ENCODE measurements at regions not wholly inside any gene's neighbourhood (a gene's known extent, or its start where the extent isn't known, plus 50 kb on each side); places are given as distances from the start of the nearest gene placed in this dataset.

DNA sequence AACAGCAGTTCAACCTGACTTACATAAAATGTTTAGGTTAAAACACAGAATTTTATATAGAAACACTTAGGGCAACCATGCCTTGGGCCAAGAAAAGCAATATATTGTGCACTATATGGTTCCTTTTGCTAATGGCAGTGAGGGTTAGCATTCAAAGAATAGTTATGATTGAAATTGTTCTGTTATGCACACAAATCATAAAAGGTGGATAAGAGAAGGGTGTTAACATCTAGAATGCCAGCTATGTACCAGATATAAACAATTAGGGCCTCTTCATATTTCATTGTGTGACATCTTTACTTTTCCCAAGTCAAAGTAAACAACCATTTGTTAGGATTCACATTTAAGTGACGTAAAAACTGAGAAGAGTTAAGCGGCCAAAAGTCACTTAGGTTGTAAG, 308.0 kb upstream of the B3GALT2 start:
- FAIRE-seq (no peak), DNase-seq (ENCODE audit: low spot score) (no peak)

DNA sequence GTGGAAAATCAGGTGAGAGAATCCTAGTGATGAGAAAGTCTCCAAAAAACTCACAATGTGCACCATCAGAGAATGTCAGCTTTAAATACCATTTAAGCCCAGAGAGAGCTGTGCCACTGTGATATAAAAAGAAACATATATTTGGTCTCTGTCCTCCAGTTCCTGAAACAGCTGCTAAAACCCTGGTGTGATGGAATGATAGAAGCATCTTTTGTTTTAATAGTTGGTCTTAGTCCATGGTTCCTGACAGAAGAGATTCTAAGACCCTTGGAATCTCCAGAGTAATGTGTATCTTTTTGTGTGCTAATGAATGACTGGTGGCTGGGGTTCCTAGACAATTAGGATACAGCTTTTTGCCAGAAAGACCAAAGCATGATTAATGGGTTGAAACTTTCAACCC, 302.8 kb upstream of the B3GALT2 start:
- no peak for FAIRE-seq

DNA sequence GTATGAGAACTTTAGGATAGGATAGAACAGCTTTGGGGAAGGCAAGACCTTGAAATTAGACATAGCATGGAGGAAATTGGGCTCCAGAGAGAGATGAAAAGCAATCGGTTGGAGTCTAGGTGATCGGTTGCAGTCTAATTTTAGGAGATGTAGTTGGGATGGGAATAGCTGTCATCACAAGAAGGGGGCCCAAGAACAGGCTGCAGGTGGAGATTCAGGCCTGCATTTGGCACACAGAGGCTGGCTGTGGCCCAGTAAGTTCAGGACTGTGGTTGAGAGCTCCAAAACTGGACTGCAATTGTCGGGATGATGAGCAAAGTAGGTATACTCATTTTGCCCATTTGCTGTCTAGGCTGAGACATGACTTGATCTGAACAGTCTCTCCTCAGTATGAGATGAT, 301.3 kb upstream of the B3GALT2 start:
- FAIRE-seq: no peak
- no peak for DNase-seq (ENCODE audit: low spot score)

More for the DNA sequence above, 302.8 kb upstream of the B3GALT2 start:
- no peak for DNase-seq (ENCODE audit: low spot score)

DNA sequence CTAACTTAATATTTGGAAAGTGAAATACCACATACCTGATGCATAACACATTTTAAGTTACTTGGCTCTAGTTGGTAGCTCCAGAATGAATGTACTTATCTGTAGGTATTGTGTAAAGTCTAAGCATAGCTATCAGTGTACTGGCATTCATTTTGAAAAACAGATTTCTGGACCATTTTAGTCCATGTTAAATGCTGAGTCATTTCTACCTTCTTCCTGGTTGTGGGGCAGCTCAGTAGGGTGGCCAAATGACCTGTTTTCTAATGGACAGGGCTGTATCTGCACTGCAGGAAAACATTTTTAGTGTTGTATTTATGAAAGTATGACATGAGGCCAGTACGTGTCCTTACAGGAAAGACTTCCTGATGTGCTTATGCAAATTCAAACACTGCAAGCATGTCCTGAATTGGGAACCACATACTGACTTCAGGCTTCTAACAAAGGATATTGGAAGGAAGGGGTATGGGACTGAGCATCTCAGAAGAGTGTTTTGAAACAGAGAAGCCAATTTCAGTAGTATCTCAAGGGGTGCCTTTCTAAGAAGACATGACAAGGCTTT, 300.3 kb upstream of the B3GALT2 start:
- FAIRE-seq (no peak), DNase-seq (ENCODE audit: low spot score) (no peak)

DNA sequence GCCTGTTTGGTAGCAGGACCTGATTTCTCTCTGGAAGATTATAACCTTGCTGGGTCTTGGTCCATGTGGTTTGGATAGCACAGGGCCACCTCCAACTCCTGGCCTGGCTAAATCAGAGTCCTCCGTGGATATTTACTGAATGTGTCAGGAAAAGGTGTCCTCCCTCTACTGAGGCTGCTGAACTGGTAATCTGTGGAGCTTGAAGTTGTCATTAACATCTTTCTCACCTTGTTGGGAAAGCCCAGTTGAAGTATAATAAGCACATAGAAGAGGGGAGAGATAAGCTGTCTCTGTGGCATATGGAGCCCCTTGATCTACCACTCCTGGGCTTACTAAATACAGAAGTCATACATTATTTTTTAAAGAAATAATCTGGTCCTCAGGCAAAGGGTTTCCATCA, 294.3 kb upstream of the B3GALT2 start:
- FAIRE-seq: no peak
- no peak for DNase-seq (ENCODE audit: low spot score)

DNA sequence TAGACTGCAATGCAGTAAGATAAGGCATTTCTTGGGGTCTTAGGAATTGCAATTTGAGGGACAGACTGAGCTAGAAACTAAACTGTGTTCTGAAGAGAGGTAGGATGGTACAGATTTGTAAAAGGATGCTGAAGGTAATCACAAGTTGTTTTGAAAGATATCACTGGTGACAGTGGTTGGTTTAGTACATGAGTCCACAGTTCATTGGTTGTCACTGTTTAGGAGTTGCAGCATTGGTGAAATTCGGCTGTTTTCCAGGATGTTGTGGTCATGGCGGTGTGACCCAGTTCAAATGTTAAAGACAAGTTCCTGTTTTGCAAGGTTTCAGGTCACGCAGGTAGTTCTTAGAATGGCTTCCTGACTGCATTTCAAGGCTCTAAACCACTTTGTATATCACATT, 292.8 kb upstream of the B3GALT2 start:
- no peak for DNase-seq (ENCODE audit: low spot score)
- no peak for FAIRE-seq

DNA sequence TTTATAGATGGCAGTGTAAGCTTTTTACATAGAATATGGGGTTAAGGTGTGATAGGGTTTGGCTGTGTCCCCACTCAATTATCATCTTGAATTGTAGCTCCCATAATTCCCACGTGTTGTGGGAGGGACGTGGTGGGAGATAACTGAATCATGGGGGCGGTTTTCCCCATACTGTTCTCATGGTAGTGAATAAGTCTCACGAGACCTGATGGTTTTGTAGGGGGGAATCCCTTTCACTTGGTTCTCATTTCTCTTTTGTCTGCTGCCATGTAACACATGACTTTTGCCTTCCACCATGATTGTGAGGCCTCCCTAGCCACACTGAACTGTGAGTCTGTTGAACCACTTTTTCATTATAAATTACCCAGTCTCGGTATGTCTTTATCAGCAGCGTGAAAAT, 290.3 kb upstream of the B3GALT2 start:
- DNase-seq (ENCODE audit: low spot score) (no peak), FAIRE-seq (no peak)

DNA sequence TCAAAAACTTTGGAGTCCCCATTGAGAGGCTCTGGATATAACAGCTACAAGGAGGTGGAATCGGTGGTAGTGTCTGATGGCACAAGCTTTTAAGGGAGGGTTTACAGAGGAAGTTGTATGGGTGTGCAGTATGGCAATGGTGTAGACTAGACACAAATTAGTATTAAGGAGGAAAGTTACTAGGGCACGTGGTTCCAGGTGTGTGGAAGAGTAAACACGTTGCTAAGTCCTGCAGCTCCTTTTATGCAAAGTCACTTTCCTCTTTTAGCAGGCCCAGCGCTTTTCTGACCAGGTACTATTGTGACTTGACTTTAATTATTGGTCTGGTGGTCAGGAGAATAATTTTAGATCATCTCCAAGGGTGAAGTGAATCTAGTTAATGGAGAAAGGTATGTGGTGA, 287.5 kb upstream of the B3GALT2 start:
- no peak for FAIRE-seq
- DNase-seq (ENCODE audit: low spot score): no peak

DNA sequence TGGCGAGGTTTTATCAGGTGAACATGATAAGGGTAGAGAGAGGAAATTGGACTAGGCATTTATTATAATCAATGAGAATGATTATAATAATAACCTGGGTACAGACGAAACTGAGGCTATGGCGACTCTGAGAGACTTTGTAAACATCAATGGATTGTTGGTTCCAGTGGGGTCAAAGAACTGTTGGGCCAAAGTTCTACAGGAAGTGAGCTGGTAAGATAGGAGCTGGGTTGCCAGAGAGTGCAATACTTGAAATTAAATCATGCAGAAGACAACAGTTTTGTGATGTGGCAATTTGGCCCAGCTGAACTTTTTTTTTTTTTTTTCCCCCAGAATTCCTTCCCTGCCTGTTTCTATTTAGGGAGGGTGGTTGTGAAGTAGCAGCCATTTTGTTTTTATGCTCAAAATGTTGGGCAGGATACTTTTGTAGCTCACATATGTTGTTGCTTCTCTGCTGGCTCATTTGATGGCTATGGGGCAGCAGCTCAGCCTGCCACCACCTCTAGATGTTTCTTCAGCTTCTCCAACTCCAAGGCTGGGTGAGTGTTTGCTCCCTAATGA, 286.5 kb upstream of the B3GALT2 start:
- DNase-seq (ENCODE audit: low spot score): no peak
- no peak for FAIRE-seq

DNA sequence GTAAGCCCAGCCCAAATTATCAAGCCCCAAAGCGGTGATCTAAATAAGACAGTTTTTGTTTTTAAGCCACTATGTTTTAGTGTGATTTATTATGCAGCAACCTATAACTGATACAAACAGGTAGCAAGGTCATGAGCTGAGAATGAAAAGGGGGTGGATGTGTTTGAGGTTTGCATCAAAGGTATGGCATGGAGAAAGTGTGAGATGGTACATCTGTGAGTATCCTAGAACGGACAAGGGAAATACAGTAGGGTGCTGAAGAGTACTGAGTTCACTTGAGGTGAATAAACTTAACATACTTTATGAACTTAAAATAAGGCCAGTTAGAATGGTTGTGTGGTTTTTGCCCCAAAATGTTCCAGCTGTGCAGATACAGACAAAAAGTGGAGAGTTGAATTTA, 286.0 kb upstream of the B3GALT2 start:
- no peak for FAIRE-seq

DNA sequence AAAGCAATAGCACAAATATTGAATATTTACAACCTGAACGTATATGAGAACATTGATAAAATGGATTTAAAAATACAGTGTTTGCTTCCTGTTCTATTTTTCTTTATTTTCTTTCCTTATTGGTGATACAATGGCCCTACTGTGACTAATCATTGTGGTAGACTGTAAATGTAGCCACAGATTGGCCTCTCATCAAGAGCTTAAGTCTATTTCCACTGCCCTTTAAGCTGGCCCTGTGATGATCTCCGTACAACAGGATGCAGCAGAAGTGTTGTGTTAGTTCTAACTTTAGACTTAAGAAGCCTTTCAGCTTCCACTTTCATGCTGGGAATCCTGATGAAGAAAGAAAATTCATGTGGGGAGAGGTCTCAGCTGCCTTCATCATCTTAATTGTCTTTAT, 285.6 kb upstream of the B3GALT2 start:
- no peak for DNase-seq (ENCODE audit: low spot score)

More for the DNA sequence above, 286.0 kb upstream of the B3GALT2 start:
- no peak for DNase-seq (ENCODE audit: low spot score)

DNA sequence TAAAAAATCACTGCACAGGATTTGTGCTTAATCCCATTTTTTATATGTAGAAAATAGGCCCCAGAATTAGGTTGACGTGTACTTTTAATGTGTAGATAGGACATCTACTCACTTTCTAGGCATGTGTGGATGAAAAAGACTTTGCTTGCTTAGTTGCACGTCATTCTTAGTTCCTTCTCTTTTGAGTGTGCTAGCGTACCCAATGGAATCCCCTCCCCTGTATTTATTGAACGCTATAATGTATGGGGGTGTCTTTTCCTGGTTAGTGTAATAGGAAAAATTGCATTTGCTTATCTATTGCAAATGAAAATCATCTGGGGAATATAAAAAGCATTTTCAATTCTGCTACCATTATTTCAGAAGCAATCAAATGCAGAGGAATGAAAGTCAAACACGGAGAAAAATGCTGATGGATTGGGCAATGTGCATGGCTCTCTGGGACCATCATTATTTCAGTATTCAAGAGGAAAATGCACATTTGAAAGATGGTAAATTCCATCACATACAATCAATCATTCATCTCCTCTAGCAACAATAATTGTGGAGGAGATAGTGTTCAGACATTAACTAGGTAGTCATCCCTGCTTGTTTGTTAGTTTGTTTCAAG, 277.0 kb upstream of the B3GALT2 start:
- no peak for FAIRE-seq
- no peak for DNase-seq (ENCODE audit: low spot score)

More for the DNA sequence above, 285.6 kb upstream of the B3GALT2 start:
- FAIRE-seq: no peak

DNA sequence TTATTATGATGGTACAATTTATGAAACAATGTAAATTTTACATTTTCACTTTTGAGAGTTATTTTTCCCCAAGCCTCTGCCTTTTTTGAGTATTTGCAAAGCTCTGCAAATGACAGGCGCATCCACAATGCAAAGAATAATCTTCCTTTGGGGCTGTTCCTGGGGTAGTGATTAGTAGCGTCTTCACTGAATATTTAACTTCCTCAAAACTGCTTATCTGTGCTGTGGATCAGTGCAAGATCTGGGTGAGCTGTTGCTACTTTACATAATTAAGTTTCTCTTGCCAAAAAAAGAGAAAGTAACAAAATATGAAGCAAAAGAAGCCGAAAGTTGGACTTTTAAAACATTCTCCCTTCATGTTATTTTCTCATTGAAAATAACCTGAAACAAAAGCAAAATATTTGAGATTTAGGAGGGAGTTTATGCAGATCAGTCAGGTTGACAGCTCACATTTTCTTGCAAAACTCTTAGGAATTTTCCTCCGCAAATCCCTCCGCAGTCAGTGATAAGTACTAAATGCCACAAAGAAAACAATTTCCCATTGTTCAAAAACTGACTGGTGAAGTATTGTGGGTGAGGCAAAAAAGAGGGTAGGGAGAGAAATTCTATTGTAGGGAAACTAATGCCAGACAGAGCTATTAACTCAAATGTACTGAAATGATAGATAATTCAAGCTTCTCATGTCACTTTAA, 276.4 kb upstream of the B3GALT2 start:
- FAIRE-seq: no peak
- peak; percentile 1 for DNase-seq (ENCODE audit: low spot score)

DNA sequence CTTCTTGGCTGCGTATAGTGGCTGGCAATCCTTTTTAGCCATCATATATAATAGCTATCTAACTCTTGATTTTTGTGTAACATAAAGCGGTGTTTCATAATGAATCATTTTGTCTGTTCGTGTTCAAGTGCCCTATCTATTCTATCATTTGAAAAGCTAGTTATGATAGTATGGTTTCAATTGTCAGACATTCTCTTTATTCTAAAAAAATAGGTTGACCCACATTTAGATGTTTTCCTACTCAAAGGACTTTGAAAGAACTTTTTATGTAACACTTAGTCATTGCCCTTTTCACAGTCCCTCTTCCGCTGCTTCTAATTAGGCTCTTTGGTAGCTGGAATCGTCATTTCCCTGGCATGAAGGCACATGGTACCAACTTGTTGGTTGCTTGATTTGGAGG, 272.2 kb upstream of the B3GALT2 start:
- no peak for DNase-seq (ENCODE audit: low spot score)
- FAIRE-seq: no peak

DNA sequence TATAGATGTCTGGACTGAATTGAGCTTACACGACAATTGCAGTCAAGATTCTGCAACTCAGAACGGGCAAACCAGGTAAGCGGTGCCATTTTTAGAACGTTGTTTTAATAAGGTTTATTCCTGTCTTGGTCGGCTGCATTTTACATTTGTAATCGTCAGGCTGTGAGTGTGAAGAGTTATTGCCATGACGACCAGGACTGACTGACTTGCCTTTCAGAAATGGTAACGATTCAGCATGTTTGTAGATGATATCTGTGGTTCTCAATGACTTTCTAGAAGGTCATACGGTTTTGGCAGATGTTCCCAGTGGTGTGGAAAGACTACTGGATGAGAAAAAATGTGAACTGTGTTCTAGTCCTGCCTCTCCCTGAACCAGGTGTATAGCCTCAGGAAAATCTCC, 271.3 kb upstream of the B3GALT2 start:
- DNase-seq (ENCODE audit: low spot score) (no peak), FAIRE-seq (no peak)

DNA sequence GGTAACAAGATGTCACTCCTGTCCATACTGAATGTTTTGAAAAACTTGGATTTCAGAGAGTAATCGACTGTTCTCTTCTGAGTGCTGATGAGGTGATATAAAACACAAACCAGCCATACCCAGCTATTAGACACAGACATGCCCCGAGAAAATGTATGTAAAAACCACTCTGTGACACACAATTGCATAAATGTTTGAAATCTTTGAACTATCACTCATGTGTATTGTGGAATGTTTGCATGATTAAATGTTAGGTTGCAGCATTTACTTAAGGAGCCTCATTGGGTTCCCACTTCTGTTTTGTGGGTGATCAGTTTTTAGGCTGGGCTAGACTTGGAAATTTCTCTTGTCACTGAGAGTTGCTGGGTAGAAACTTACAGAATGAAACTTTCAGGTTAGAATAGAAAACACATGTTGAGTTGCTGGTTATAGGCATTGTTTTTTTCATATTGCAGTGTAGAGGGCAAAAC, 270.4 kb upstream of the B3GALT2 start:
- FAIRE-seq: no peak
- DNase-seq (ENCODE audit: low spot score): no peak

DNA sequence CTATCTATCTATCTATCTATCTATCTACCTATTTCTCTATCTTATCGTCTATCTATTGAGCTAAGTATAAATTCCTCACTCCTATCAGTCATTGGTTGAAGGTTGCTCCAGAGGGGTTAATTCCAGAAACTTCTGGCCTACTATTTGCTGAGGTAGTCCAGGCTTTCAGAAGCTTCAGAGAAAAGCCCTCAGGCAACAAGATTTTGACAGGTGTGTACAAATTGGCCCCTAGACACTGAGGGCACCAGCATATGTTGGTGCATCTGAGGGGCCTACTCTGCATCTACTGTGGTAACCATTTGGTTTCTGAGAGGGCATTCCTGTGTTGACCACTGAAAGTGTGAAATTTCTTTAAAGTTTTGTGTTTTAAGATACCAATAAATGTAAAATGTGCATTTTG, 265.2 kb upstream of the B3GALT2 start:
- FAIRE-seq (no peak), DNase-seq (ENCODE audit: low spot score) (no peak)

DNA sequence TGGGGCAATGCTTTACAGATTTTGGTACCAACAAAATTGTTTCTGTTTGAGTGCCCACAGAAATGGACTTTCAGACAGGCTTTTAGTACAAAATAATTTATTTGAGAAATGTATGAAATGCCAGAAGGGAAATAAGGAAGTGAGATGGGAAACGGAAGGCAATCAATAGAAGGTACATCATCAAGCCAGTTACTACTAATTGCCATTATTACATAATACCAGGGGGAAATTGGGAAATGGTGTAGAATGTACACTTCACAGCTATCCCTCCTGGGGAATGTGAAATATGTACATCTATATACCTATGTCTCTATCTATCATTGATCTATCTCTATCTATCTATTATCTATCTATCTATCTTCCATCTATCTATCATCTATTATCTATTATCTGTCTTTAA, 264.6 kb upstream of the B3GALT2 start:
- no peak for FAIRE-seq
- DNase-seq (ENCODE audit: low spot score): no peak

DNA sequence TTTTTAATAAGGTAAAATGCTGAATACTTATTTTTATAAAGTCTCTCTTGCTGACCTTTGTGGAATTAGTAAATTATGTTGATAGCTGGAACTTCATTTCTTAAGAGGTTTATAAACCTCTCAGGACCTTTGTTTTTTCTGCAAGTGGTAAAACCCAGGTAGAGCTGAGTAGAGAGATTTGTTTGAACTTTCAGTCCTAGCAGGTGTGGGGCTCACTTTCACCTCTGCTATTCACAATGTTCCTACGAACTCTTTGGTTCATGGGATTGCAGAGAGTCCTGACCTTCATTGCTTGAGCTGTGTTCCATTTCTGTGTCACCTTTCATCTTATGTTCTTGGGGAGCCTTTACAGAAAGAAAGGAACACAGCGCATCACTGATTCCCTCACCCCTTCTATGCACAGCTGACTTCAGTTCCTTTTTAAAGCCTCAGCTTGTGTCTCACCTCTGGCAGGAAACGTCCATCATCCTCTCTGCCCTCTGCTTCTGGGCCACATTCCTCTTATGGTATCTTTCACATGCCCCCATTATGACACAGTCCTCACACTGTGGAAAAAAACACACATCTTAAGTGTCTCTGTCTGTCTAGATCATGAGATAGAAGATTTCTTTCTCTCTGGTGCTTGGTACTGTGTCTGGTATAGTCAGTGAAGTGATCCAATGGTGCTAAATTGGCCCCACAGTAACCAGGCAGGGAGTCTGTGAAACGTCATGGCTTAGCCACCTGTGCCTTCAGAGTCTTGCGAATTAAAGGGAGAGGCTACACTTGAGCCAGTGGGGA, 262.5 kb upstream of the B3GALT2 start:
- DNase-seq (ENCODE audit: low spot score): no peak
- FAIRE-seq: no peak

DNA sequence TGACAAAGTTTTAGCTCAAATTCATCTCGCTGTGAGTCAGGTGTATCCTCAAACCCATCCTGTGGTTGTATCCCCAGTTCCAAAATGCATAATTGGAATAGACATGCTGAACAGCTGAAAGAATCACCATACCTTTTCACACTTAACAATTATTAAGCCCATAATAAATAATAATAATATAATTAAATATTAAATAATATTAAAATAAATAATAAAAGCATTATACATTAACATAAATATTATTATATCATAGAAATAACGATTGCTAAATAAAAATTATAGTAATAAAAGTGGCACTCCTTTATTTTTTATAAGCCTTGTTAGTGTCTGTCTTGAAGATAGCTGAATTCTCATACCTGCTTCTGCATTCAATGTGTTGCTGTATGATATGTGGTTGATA, 257.5 kb upstream of the B3GALT2 start:
- DNase-seq (ENCODE audit: low spot score) (no peak), FAIRE-seq (no peak)

DNA sequence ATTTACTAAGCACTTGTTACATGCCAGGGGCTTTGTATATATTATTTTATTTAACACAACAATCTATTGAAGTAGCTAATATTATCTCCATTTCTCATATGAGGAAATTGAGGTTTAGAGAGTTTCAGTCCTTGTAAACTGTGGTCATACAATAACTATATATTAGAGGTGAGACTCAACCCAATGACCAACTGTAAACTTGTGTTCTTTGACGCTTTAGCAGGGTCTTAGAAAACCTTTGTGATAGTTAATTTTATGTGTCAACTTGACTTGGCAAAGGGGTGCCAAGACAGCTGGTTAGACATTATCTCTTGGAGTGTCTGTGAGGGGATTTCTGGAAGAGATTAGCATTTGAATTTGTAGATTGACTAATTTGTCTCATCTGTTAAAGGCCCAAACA, 252.4 kb upstream of the B3GALT2 start:
- DNase-seq (ENCODE audit: low spot score) (no peak), FAIRE-seq (no peak)

DNA sequence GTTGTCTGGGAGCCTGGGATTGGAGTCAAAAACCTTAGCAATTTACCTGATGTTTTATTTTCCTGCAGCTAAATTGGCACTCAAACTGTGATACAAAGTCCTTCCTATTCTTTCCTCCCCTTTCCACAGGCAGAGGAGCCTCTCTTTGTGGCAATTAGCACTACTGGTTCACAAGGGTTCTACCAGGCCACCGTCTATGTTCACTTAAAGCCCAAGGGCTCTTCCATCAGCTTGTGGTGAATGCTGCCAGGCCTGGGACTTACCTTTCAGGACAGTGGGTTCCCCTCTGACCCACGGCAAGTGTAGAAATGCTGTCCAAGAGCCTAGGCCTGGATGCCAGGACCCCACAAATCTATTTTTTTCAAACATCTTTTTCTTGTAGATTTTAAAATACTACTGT, 251.9 kb upstream of the B3GALT2 start:
- FAIRE-seq (no peak), DNase-seq (ENCODE audit: low spot score) (no peak)
